Body of pancreas (tissue), 4 donors: ENCODE measurements at regions not wholly inside any gene's neighbourhood (a gene's known extent, or its start where the extent isn't known, plus 50 kb on each side); places are given as distances from the start of the nearest gene placed in this dataset.

Experiments used
- POLR2A ChIP-seq, 3 donors: fragments of 450-650 bp; IDR thresholded peaks; one replicate each; pipeline ENCODE4 v1.6.1; 2016; ENCODE audit warnings: antibody characterized with exemption in 3 of 3, mild to moderate bottlenecking in 2 of 3
- TF ChIP-seq, protein P1 (sequence below), 7 experiments: fragments of 450-650 bp in 4 of 7; fragments of 200-600 bp in 3 of 7; sonication (generic) in 3 of 7; IDR thresholded peaks; one replicate each; pipeline ENCODE4 v1.5.1; 2016 to 2019; ENCODE audit warnings: antibody characterized with exemption in 7 of 7

DNA sequence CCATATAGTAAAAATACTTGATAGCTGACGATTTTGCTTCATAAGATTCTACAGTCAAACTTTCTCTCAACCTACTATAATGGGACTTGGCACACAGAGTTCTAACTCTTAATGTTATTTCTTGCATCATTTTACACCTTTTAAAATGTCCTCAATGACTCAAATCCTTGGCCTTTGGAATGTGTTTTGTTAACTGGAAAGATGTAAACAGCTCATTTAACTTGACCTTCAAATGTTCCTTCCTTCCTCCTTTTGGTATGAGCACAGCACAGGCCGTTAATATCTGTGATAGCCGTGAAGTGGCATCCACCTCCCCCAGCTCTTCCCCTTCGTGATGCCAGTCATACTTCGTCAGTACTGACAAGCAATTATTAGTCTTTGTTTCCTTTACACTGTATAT lies 972.0 kb upstream of the CITED2 start:
- TF ChIP-seq, protein P1, sequence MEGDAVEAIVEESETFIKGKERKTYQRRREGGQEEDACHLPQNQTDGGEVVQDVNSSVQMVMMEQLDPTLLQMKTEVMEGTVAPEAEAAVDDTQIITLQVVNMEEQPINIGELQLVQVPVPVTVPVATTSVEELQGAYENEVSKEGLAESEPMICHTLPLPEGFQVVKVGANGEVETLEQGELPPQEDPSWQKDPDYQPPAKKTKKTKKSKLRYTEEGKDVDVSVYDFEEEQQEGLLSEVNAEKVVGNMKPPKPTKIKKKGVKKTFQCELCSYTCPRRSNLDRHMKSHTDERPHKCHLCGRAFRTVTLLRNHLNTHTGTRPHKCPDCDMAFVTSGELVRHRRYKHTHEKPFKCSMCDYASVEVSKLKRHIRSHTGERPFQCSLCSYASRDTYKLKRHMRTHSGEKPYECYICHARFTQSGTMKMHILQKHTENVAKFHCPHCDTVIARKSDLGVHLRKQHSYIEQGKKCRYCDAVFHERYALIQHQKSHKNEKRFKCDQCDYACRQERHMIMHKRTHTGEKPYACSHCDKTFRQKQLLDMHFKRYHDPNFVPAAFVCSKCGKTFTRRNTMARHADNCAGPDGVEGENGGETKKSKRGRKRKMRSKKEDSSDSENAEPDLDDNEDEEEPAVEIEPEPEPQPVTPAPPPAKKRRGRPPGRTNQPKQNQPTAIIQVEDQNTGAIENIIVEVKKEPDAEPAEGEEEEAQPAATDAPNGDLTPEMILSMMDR (IDR thresholded peaks at IDR 0.05): no peak
- TF ChIP-seq POLR2A (IDR thresholded peaks at IDR 0.05): no peak
